Liver (tissue), 8 donors: ENCODE measurements at regions not wholly inside any gene's neighbourhood (a gene's known extent, or its start where the extent isn't known, plus 50 kb on each side); places are given as distances from the start of the nearest gene placed in this dataset.

Experiments used
- DNase-seq: peaks from one replicate; pipeline ENCODE4 v3.0.0-alpha.2; 2017; ENCODE audit warnings: low spot score
- H3K27ac ChIP-seq, 2 donors: one replicate each; pipeline ENCODE4 v1.7.0; 2013; ENCODE audit warnings: inconsistent platforms in 2 of 2, low read length in 2 of 2, control low read depth in 1 of 2, low read depth in 1 of 2, mild to moderate bottlenecking in 1 of 2
- H3K27me3 ChIP-seq, 4 donors: one replicate each; pipeline versions ENCODE4 v1.6.1 to v1.7.0; 2013; ENCODE audit warnings: low read length in 3 of 4, inconsistent platforms in 1 of 4, mild to moderate bottlenecking in 1 of 4, moderate library complexity in 1 of 4; ENCODE audit not compliant: control insufficient read depth in 4 of 4, insufficient read depth in 4 of 4
- H3K36me3 ChIP-seq, 4 donors: one replicate each; pipeline versions ENCODE4 v1.6.1 to v1.7.0; 2013; ENCODE audit warnings: low read length in 3 of 4, mild to moderate bottlenecking in 3 of 4, low read depth in 1 of 4, moderate library complexity in 1 of 4; ENCODE audit not compliant: control insufficient read depth in 4 of 4, insufficient read depth in 3 of 4
- H3K4me1 ChIP-seq, 4 donors: one replicate each; pipeline versions ENCODE4 v1.6.1 to v1.7.0; 2013; ENCODE audit warnings: low read length in 3 of 4, mild to moderate bottlenecking in 3 of 4, moderate library complexity in 1 of 4; ENCODE audit not compliant: control insufficient read depth in 4 of 4, insufficient read depth in 4 of 4
- H3K4me3 ChIP-seq, 3 donors: one replicate each; pipeline versions ENCODE4 v1.6.1 to v1.7.0; 2013; ENCODE audit warnings: low read length in 3 of 3, control low read depth in 1 of 3, low read depth in 1 of 3, mild to moderate bottlenecking in 1 of 3
- H3K9ac ChIP-seq, 2 donors: one replicate each; pipeline ENCODE4 v1.7.0; 2013; ENCODE audit warnings: low read length in 2 of 2, mild to moderate bottlenecking in 2 of 2, moderate library complexity in 2 of 2, control low read depth in 1 of 2, low read depth in 1 of 2
- H3K9me3 ChIP-seq, 4 donors: one replicate each; pipeline versions ENCODE4 v1.6.1 to v1.7.0; 2013; ENCODE audit warnings: low read length in 3 of 4; ENCODE audit not compliant: control insufficient read depth in 4 of 4
- CTCF ChIP-seq: fragments of 150-350 bp; IDR thresholded peaks from 2 replicates; pipeline ENCODE4 v1.5.1; 2017; ENCODE audit warnings: improper control_type of control experiment, low read depth, low read length; ENCODE audit not compliant: missing input control
- EGR1 ChIP-seq, 2 donors: IDR thresholded peaks; 2 replicates each; pipeline ENCODE4 v1.6.1; 2016 to 2018; ENCODE audit warnings: antibody characterized with exemption in 2 of 2, low read depth in 2 of 2
- FOXA1 ChIP-seq: IDR thresholded peaks from 2 replicates; pipeline ENCODE4 v1.6.1; 2016; ENCODE audit warnings: antibody characterized with exemption
- FOXA2 ChIP-seq: IDR thresholded peaks from 2 replicates; pipeline ENCODE4 v1.6.1; 2016; ENCODE audit warnings: antibody characterized with exemption
- GABPA ChIP-seq, 2 donors: IDR thresholded peaks in 1 of 2; conservative IDR thresholded peaks in 1 of 2; 2 replicates each; pipeline ENCODE4 v1.6.1; 2016; ENCODE audit warnings: antibody characterized with exemption in 2 of 2, mild to moderate bottlenecking in 1 of 2, moderate library complexity in 1 of 2
- HNF4G ChIP-seq: IDR thresholded peaks from 2 replicates; pipeline ENCODE4 v1.6.1; 2016; ENCODE audit warnings: antibody characterized with exemption
- JUND ChIP-seq, 2 donors: IDR thresholded peaks; 2 replicates each; pipeline ENCODE4 v1.6.1; 2016; ENCODE audit warnings: antibody characterized with exemption in 2 of 2
- NR2F2 ChIP-seq: IDR thresholded peaks from 2 replicates; pipeline ENCODE4 v1.6.1; 2016; ENCODE audit warnings: antibody characterized with exemption
- RAD21 ChIP-seq, 2 donors: IDR thresholded peaks; 2 replicates each; pipeline ENCODE4 v1.6.1; 2016; ENCODE audit warnings: antibody characterized with exemption in 2 of 2, mild to moderate bottlenecking in 2 of 2
- RXRA ChIP-seq, 2 donors: IDR thresholded peaks; 2 replicates each; pipeline ENCODE4 v1.6.1; 2017 to 2018; ENCODE audit warnings: antibody characterized with exemption in 2 of 2, mild to moderate bottlenecking in 1 of 2
- SP1 ChIP-seq: IDR thresholded peaks from 2 replicates; pipeline ENCODE4 v1.6.1; 2018; ENCODE audit warnings: antibody characterized with exemption, mild to moderate bottlenecking
- TAF1 ChIP-seq: conservative IDR thresholded peaks from 2 replicates; pipeline ENCODE4 v1.6.1; 2016; ENCODE audit warnings: antibody characterized with exemption, mild to moderate bottlenecking
- YY1 ChIP-seq: IDR thresholded peaks from 2 replicates; pipeline ENCODE4 v1.6.1; 2016; ENCODE audit warnings: antibody characterized with exemption, mild to moderate bottlenecking
- ZBTB33 ChIP-seq: IDR thresholded peaks from 2 replicates; pipeline ENCODE4 v1.6.1; 2016; ENCODE audit warnings: antibody characterized with exemption
- WGBS: extraction: QIAGEN DNeasy Blood & Tissue Kit; methylation state at CpG from one replicate; pipeline ENCODE4 v1.1.7; 2013; 5-methylcytosine and 5-hydroxymethylcytosine counted together
- TF ChIP-seq, protein P1 (sequence below): IDR thresholded peaks from 2 replicates; pipeline ENCODE4 v1.6.1; 2016; ENCODE audit warnings: antibody characterized with exemption
- TF ChIP-seq, protein P2 (sequence below): IDR thresholded peaks from 2 replicates; pipeline ENCODE4 v1.6.1; 2016; ENCODE audit warnings: antibody characterized with exemption
- TF ChIP-seq, protein P3 (sequence below): IDR thresholded peaks from 2 replicates; pipeline ENCODE4 v1.6.1; 2016; ENCODE audit warnings: antibody characterized with exemption, mild to moderate bottlenecking
- donor health status: healthy.
- donor health status: healthy.
- donor health status: healthy.
- donor health status: healthy.
- donor health status: healthy.

DNA sequence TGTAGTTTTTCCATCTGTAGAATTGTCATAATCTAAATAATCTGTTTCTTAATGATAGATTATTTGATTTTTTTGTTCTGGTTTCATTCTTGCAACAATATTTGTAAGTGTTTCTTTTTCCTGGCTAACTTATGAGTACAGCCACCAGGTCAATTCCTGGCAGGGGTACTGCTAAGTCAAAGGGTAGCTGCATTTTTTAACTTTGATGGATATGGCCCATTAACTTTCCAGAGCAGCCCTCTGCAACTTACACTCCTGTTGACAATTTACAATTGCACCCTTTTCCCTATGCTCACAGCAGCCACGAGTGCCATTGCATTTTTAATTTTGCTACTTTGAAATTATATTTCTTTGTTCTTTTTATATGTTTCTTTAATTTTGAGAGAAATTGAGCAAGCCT, 209.3 kb upstream of the CST7 start:
- H3K9ac ChIP-seq = no peak overlapping the region
- no peaks in the 10 kb centered on the region for H3K9me3 ChIP-seq
- H3K27ac ChIP-seq = no peak overlapping the region
- TF ChIP-seq ZBTB33 (no peak), RAD21 (IDR thresholded peaks at IDR 0.05) (no peak), EGR1 (IDR thresholded peaks at IDR 0.05; ENCODE audit: low read depth in 2 of 2) (no peak), GABPA (IDR thresholded peaks at IDR 0.05 in 1 of 2, conservative IDR thresholded peaks at IDR 0.05 in 1 of 2) (no peak), SP1 (no peak)
- no peaks in the 10 kb centered on the region for H3K36me3 ChIP-seq
- 78% methylated on average over 1 of the region's 1 CpG for WGBS
- no peak for DNase-seq
- H3K4me3 ChIP-seq = no peak overlapping the region
- no peaks in the 10 kb centered on the region for H3K27me3 ChIP-seq
- H3K4me1 ChIP-seq = no peaks in the 10 kb centered on the region

GRCh38 chr20:24741493-24742072, 207.5 kb upstream of the CST7 start:
- no peaks in the 10 kb centered on the region for H3K36me3 ChIP-seq
- peak; percentile 6 for DNase-seq
- 95% methylated on average over 11 of the region's 11 CpGs for WGBS
- H3K9ac ChIP-seq = no peak overlapping the region
- TF ChIP-seq EGR1 (IDR thresholded peaks at IDR 0.05; ENCODE audit: low read depth in 2 of 2) = no peak
- TF ChIP-seq, protein P1, sequence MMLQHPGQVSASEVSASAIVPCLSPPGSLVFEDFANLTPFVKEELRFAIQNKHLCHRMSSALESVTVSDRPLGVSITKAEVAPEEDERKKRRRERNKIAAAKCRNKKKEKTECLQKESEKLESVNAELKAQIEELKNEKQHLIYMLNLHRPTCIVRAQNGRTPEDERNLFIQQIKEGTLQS = no peak
- no peak for TF ChIP-seq RAD21 (IDR thresholded peaks at IDR 0.05)
- TF ChIP-seq TAF1 = no peak
- no peak for TF ChIP-seq RXRA (IDR thresholded peaks at IDR 0.05)
- no peak for TF ChIP-seq GABPA (IDR thresholded peaks at IDR 0.05 in 1 of 2, conservative IDR thresholded peaks at IDR 0.05 in 1 of 2)
- TF ChIP-seq ZBTB33 = no peak
- no peak for TF ChIP-seq CTCF
- TF ChIP-seq HNF4G = no peak
- no peak for TF ChIP-seq JUND (IDR thresholded peaks at IDR 0.05)
- TF ChIP-seq FOXA2 = no peak
- no peak for TF ChIP-seq SP1
- TF ChIP-seq, protein P2, sequence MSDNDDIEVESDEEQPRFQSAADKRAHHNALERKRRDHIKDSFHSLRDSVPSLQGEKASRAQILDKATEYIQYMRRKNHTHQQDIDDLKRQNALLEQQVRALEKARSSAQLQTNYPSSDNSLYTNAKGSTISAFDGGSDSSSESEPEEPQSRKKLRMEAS = no peak
- no peak for TF ChIP-seq FOXA1
- TF ChIP-seq, protein P3, sequence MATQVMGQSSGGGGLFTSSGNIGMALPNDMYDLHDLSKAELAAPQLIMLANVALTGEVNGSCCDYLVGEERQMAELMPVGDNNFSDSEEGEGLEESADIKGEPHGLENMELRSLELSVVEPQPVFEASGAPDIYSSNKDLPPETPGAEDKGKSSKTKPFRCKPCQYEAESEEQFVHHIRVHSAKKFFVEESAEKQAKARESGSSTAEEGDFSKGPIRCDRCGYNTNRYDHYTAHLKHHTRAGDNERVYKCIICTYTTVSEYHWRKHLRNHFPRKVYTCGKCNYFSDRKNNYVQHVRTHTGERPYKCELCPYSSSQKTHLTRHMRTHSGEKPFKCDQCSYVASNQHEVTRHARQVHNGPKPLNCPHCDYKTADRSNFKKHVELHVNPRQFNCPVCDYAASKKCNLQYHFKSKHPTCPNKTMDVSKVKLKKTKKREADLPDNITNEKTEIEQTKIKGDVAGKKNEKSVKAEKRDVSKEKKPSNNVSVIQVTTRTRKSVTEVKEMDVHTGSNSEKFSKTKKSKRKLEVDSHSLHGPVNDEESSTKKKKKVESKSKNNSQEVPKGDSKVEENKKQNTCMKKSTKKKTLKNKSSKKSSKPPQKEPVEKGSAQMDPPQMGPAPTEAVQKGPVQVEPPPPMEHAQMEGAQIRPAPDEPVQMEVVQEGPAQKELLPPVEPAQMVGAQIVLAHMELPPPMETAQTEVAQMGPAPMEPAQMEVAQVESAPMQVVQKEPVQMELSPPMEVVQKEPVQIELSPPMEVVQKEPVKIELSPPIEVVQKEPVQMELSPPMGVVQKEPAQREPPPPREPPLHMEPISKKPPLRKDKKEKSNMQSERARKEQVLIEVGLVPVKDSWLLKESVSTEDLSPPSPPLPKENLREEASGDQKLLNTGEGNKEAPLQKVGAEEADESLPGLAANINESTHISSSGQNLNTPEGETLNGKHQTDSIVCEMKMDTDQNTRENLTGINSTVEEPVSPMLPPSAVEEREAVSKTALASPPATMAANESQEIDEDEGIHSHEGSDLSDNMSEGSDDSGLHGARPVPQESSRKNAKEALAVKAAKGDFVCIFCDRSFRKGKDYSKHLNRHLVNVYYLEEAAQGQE = no peak
- no peak for TF ChIP-seq YY1
- TF ChIP-seq NR2F2 = no peak
- H3K27me3 ChIP-seq = no peaks in the 10 kb centered on the region
- H3K4me3 ChIP-seq = no peak overlapping the region
- no peak overlapping the region for H3K27ac ChIP-seq
- no peaks in the 10 kb centered on the region for H3K4me1 ChIP-seq
- H3K9me3 ChIP-seq = no peaks in the 10 kb centered on the region
